K562 (cell line): ENCODE measurements at regions not wholly inside any gene's neighbourhood (a gene's known extent, or its start where the extent isn't known, plus 50 kb on each side); places are given as distances from the start of the nearest gene placed in this dataset.

Experiments used
- ATAC-seq: fragments of 200-7000 bp; cut with Tn5 transposase; 3 replicates; pipeline ENCODE4 v1.9.1; 2020; ENCODE audit warnings: moderate library complexity
- BruUV-seq: library from RNA; stranded (reverse); fragments of 400-500 nt; replicated peaks from 2 replicates; lab custom pipeline; 2021; lab: Mats Ljungman, UMichigan
- CTCF ChIA-PET: fragments of 300-600 bp; formaldehyde crosslinking; extraction: SDS; loops from one replicate; lab custom pipeline; 2021; ENCODE audit warnings: low intra/inter-chr PET ratio; lab: Yijun Ruan, JAX
- POLR2A ChIA-PET: fragments of 300-600, 350-650 bp; sonication (Branson Sonifier 250); formaldehyde crosslinking; extraction: SDS; loops from one replicate; lab custom pipeline; 2021; ENCODE audit warnings: antibody characterized with exemption, inconsistent platforms; lab: Yijun Ruan, JAX
- DNase-seq, 4 experiments: peaks; one replicate each; pipeline versions ENCODE4 v3.0.0 to v3.0.0-alpha.2; 2011 to 2018; ENCODE audit warnings: low spot score in 3 of 4, mixed read lengths in 3 of 4; ENCODE audit errors: extremely low read depth in 1 of 4
- FAIRE-seq: peaks from 2 replicates; lab custom pipeline; 2011; peaks lifted over from hg19 to GRCh38; lab: Jason Lieb, UNC
- H2AFZ ChIP-seq: 2 replicates; pipeline ENCODE4 v1.6.0; 2011; ENCODE audit warnings: low read depth, low read length, control low read depth, inconsistent platforms
- H3K27ac ChIP-seq: fragments of 200-600 bp; 3 replicates; pipeline ENCODE4 v1.8.0; 2011; ENCODE audit warnings: low read depth, mild to moderate bottlenecking, control low read depth, inconsistent platforms, low read length, moderate library complexity, mixed read lengths; ENCODE audit errors: extremely low read depth
- H3K27me3 ChIP-seq, 2 experiments: fragments of 300-600 bp in 1 of 2; 2 replicates in 1 of 2; 3 replicates in 1 of 2; pipeline versions ENCODE4 v1.6.0 to v1.8.0; 2011; ENCODE audit warnings: inconsistent platforms in 2 of 2, low read length in 2 of 2, mild to moderate bottlenecking in 1 of 2, mixed read lengths in 1 of 2, moderate library complexity in 1 of 2; ENCODE audit not compliant: control insufficient read depth in 2 of 2, insufficient read depth in 2 of 2
- H3K36me3 ChIP-seq: fragments of 300-600 bp; 3 replicates; pipeline ENCODE4 v1.8.0; 2011; ENCODE audit warnings: mild to moderate bottlenecking, low read length, inconsistent platforms; ENCODE audit not compliant: control insufficient read depth, insufficient read depth
- H3K4me1 ChIP-seq, 2 experiments: fragments of 200-600 bp in 1 of 2; replicated peaks in 1 of 2; 2 replicates in 1 of 2; 3 replicates in 1 of 2; pipeline versions ENCODE4 v1.5.1 to v1.8.0; 2011; ENCODE audit warnings: inconsistent platforms in 2 of 2, low read length in 2 of 2, mild to moderate bottlenecking in 1 of 2, mixed read lengths in 1 of 2, moderate library complexity in 1 of 2; ENCODE audit not compliant: control insufficient read depth in 2 of 2, insufficient read depth in 2 of 2
- H3K4me2 ChIP-seq: 2 replicates; pipeline ENCODE4 v1.6.1; 2011; ENCODE audit warnings: low read length, control low read depth, inconsistent platforms, mixed read lengths; ENCODE audit not compliant: insufficient read depth
- H3K4me3 ChIP-seq: fragments of 200-600 bp; sonication (generic), shearing (Covaris generic); 2 replicates; pipeline ENCODE4 v1.5.1; 2016; ENCODE audit warnings: control low read depth, inconsistent platforms
- H3K79me2 ChIP-seq: fragments of 200-600 bp; 3 replicates; pipeline ENCODE4 v1.8.0; 2011; ENCODE audit warnings: low read length, inconsistent platforms; ENCODE audit not compliant: control insufficient read depth, insufficient read depth
- H3K9ac ChIP-seq, 2 experiments: 2 replicates each; pipeline versions ENCODE4 v1.6.0 to v1.6.1; 2011; ENCODE audit warnings: low read depth in 2 of 2, low read length in 2 of 2, control low read depth in 1 of 2, inconsistent platforms in 1 of 2, mild to moderate bottlenecking in 1 of 2, mixed read lengths in 1 of 2; ENCODE audit not compliant: insufficient read depth in 1 of 2
- H3K9me1 ChIP-seq: one replicate; pipeline ENCODE4 v1.6.0; 2011; ENCODE audit warnings: inconsistent platforms, mild to moderate bottlenecking, low read length, moderate library complexity; ENCODE audit not compliant: control insufficient read depth, insufficient read depth
- H3K9me3 ChIP-seq: replicated peaks from 2 replicates; pipeline ENCODE4 v1.5.1; 2011; ENCODE audit warnings: low read depth, low read length, inconsistent platforms; ENCODE audit not compliant: control insufficient read depth, insufficient read depth
- H4K20me1 ChIP-seq: replicated peaks from 2 replicates; pipeline ENCODE4 v1.6.1; 2011; ENCODE audit warnings: low read length, inconsistent platforms, mixed read lengths; ENCODE audit not compliant: control insufficient read depth, insufficient read depth
- ARID1B ChIP-seq: fragments of 450-650 bp; IDR thresholded peaks from 2 replicates; pipeline ENCODE4 v1.6.1; 2016; ENCODE audit warnings: antibody characterized with exemption, mild to moderate bottlenecking, inconsistent platforms
- HDAC3 ChIP-seq: fragments of 450-650 bp; IDR thresholded peaks from 2 replicates; pipeline ENCODE4 v1.6.1; 2018; ENCODE audit warnings: borderline replicate concordance, mild to moderate bottlenecking, moderate library complexity; ENCODE audit not compliant: partially characterized antibody
- HMG20A ChIP-seq: fragments of 450-650 bp; formaldehyde crosslinking; conservative IDR thresholded peaks from 2 replicates; pipeline ENCODE4 v1.4.0; 2020; ENCODE audit warnings: mild to moderate bottlenecking, mixed read lengths
- TSHZ1 ChIP-seq: fragments of 250-450 bp; sonication (Bioruptor Pico); IDR thresholded peaks from 2 replicates; pipeline ENCODE4 v1.4.0; 2020; ENCODE audit warnings: mild to moderate bottlenecking, moderate library complexity
- ZNF3 ChIP-seq: fragments of 250-450 bp; sonication (Bioruptor Pico); IDR thresholded peaks from 2 replicates; pipeline ENCODE4 v1.5.0; 2021; ENCODE audit warnings: mild to moderate bottlenecking, moderate library complexity
- WGBS: fragments of 100-300 bp; shearing (Covaris generic); methylation state at CpG from one replicate; pipeline ENCODE4 v1.1.6; 2016; ENCODE audit warnings: low coverage, mixed read lengths; ENCODE audit not compliant: insufficient coverage; ENCODE audit errors: missing lambda C conversion rate; 5-methylcytosine and 5-hydroxymethylcytosine counted together
- in situ Hi-C: fragments of 300-500 bp; cut with MboI; formaldehyde crosslinking; loops from 4 replicates; pipeline ENCODE4 v1.15.0; 2018; ENCODE audit warnings: inconsistent platforms, mixed read lengths
- intact Hi-C: fragments of 100-400 bp; cut with micrococcal nuclease; formaldehyde crosslinking; loops from 2 replicates; pipeline ENCODE4 v1.14.2; 2022

- H3K36me3 ChIP-seq: peaks cover 3% of the 10 kb centered on the region; the same call in 1 of the 3 replicates
- WGBS: 44% methylated on average over 4 of the region's 4 CpGs
- BruUV-seq: no TSS peak
- no peak overlapping the region for H3K9ac ChIP-seq
- DNase-seq (no peak), FAIRE-seq (no peak), ATAC-seq (no peak)
- no peaks in the 10 kb centered on the region for H3K79me2 ChIP-seq
- H3K27ac ChIP-seq: no peak overlapping the region
- ChIA-PET CTCF (no interaction called here), POLR2A (no interaction called here)
- TF ChIP-seq ZNF3: no peak
- intact Hi-C loops (no loop called here), in situ Hi-C loops (no loop called here)
- no peak overlapping the region for H2AFZ ChIP-seq
- H4K20me1 ChIP-seq: no peaks in the 10 kb centered on the region
- H3K4me2 ChIP-seq: no peak overlapping the region
- H3K4me1 ChIP-seq: no peaks in the 10 kb centered on the region
- no peaks in the 10 kb centered on the region for H3K27me3 ChIP-seq
- no peaks in the 10 kb centered on the region for H3K9me1 ChIP-seq
- H3K4me3 ChIP-seq: no peak overlapping the region
- H3K9me3 ChIP-seq: no peaks in the 10 kb centered on the region; the same call in none of the 2 replicates
Measured at GRCh38 chr2:75986617-75987016, 275.9 kb upstream of the GCFC2 start.

- ChIA-PET CTCF (no interaction called here), POLR2A (no interaction called here)
- no peaks in the 10 kb centered on the region for H3K9me3 ChIP-seq
- H3K27ac ChIP-seq: no peak overlapping the region
- TF ChIP-seq ARID1B (no peak), HDAC3 (no peak), HMG20A (CRISPR knock-in tag) (no peak), TSHZ1 (CRISPR knock-in tag) (no peak)
- H3K27me3 ChIP-seq: no peaks in the 10 kb centered on the region
- peaks cover 3% of the 10 kb centered on the region; the same call in 1 of the 3 replicates for H3K36me3 ChIP-seq
- intact Hi-C loops: no loop called here
- H3K4me3 ChIP-seq: no peak overlapping the region
- no peak overlapping the region for H3K9ac ChIP-seq
- no peak overlapping the region for H3K4me2 ChIP-seq
- in situ Hi-C loops: no loop called here
- FAIRE-seq (no peak), ATAC-seq (no peak), DNase-seq (no peak)
- H2AFZ ChIP-seq: no peak overlapping the region
- no peaks in the 10 kb centered on the region for H3K79me2 ChIP-seq
- BruUV-seq: no TSS peak
- WGBS: 32% methylated on average over 2 of the region's 2 CpGs
- H3K9me1 ChIP-seq: no peaks in the 10 kb centered on the region
- H3K4me1 ChIP-seq: no peaks in the 10 kb centered on the region
- H4K20me1 ChIP-seq: no peaks in the 10 kb centered on the region
Measured at GRCh38 chr2:75982719-75983118, 272.0 kb upstream of the GCFC2 start.
